Cardiac muscle cell (in vitro differentiated cells and primary cell): ENCODE measurements at regions not wholly inside any gene's neighbourhood (a gene's known extent, or its start where the extent isn't known, plus 50 kb on each side); places are given as distances from the start of the nearest gene placed in this dataset.

Source experiments
- DNase-seq, 2 donors: peaks; one replicate each; pipeline versions ENCODE4 v3.0.0 to v3.0.0-alpha.2; 2010 to 2017; ENCODE audit warnings: low read depth in 1 of 2, low spot score in 1 of 2
- H3K27ac ChIP-seq: fragments of 200-600 bp; sonication (generic); 2 replicates; pipeline ENCODE4 v1.5.1; 2016
- H3K27me3 ChIP-seq: fragments of 200-600 bp; sonication (generic); 2 replicates; pipeline ENCODE4 v1.6.0; 2016; ENCODE audit warnings: control low read depth
- H3K36me3 ChIP-seq: fragments of 200-600 bp; sonication (generic); 2 replicates; pipeline ENCODE4 v1.5.1; 2016; ENCODE audit warnings: control low read depth
- H3K4me1 ChIP-seq: fragments of 200-600 bp; sonication (generic); 2 replicates; pipeline ENCODE4 v1.8.1; 2017; ENCODE audit warnings: low read depth, mild to moderate bottlenecking, mixed run types
- H3K4me3 ChIP-seq: fragments of 200-600 bp; sonication (generic); 2 replicates; pipeline ENCODE4 v1.5.1; 2016; ENCODE audit warnings: mild to moderate bottlenecking
- H3K9me3 ChIP-seq: fragments of 200-600 bp; sonication (generic); 2 replicates; pipeline ENCODE4 v1.5.1; 2017; ENCODE audit warnings: low read depth, mild to moderate bottlenecking, control low read depth
- CTCF ChIP-seq: IDR thresholded peaks from 2 replicates; pipeline ENCODE4 v1.5.1; 2012; ENCODE audit warnings: low read depth, mild to moderate bottlenecking, low read length

DNA sequence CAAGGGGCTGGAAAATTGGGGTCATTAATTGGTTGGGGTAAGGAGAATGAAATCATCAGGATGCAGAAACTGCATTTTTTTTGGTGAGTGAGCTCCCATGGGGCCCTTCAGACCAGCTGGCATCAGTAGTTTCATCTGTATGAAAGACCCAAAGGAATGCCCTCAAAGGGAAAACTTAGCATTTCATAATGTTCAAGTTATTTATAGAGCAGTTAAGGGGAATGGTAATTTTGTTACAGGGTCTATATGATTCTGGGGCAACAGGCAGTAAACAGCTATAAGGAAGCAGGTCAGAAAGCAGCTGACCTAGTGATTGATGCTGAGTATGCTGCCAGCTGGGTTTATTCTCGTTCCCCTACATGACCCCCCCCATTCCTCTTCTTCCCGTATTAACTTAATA lies 448.9 kb downstream of the OCA2 start:
- no peak overlapping the region for H3K4me3 ChIP-seq
- DNase-seq = no peak
- H3K36me3 ChIP-seq = no peaks in the 10 kb centered on the region
- H3K9me3 ChIP-seq = no peaks in the 10 kb centered on the region
- no peak for TF ChIP-seq CTCF
- H3K27ac ChIP-seq = no peak overlapping the region
- no peaks in the 10 kb centered on the region for H3K27me3 ChIP-seq
- no peaks in the 10 kb centered on the region for H3K4me1 ChIP-seq

DNA sequence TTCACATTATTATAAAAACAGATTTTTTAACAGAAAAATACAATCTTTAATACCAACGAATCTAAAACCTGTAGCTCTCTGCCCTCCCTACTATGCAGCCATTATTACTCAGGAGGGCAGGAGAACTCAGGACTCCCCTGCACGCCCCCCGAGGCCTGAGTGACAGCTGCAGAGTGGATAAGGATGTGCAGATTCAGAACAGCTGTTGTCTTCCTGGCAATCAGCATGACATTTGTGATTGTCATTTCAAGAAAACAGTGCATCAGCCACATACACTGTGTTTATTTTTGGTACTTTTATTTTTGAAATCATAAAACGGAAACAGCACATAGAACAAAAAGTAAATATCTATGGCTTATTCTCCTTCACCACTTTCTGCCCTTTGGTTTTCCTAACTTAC lies 450.8 kb downstream of the OCA2 start:
- no peak for DNase-seq
- H3K27me3 ChIP-seq = no peaks in the 10 kb centered on the region
- no peaks in the 10 kb centered on the region for H3K9me3 ChIP-seq
- no peaks in the 10 kb centered on the region for H3K36me3 ChIP-seq
- H3K4me3 ChIP-seq = no peak overlapping the region
- no peak for TF ChIP-seq CTCF
- no peak overlapping the region for H3K27ac ChIP-seq
- no peaks in the 10 kb centered on the region for H3K4me1 ChIP-seq

- H3K9me3 ChIP-seq = no peaks in the 10 kb centered on the region
- H3K36me3 ChIP-seq = no peaks in the 10 kb centered on the region
- no peak overlapping the region for H3K4me3 ChIP-seq
- no peaks in the 10 kb centered on the region for H3K27me3 ChIP-seq
- TF ChIP-seq CTCF = no peak
- DNase-seq = no peak
- no peak overlapping the region for H3K27ac ChIP-seq
- no peaks in the 10 kb centered on the region for H3K4me1 ChIP-seq
Measured at GRCh38 chr15:27646531-27646930, 452.6 kb downstream of the OCA2 start.

- H3K4me3 ChIP-seq = no peak overlapping the region
- no peak overlapping the region for H3K27ac ChIP-seq
- H3K4me1 ChIP-seq = no peaks in the 10 kb centered on the region
- no peaks in the 10 kb centered on the region for H3K36me3 ChIP-seq
- H3K9me3 ChIP-seq = no peaks in the 10 kb centered on the region
- no peak for TF ChIP-seq CTCF
- H3K27me3 ChIP-seq = no peaks in the 10 kb centered on the region
- no peak for DNase-seq
Measured at GRCh38 chr15:27645672-27646071, 453.4 kb downstream of the OCA2 start.

DNA sequence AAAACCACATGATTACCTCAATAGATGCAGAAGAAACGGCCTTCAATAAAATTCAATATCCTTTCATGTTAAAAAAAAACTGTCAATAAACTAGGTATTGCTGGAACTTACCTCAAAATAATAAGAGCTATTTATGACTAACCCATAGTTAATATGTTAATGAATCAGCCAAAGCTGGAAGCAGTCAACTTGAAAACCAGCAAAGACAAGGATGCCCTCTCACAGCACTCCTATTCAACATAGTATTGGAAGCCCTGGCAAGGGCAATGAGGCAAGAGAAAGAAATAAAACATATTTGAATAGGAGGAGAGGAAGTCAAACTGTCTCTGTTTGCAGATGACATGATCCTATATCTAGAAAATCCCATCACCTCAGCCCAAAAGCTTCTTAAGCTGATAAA lies 456.1 kb downstream of the OCA2 start:
- no peak overlapping the region for H3K27ac ChIP-seq
- H3K36me3 ChIP-seq = no peaks in the 10 kb centered on the region
- no peak for TF ChIP-seq CTCF
- no peaks in the 10 kb centered on the region for H3K4me1 ChIP-seq
- H3K27me3 ChIP-seq = no peaks in the 10 kb centered on the region
- no peak overlapping the region for H3K4me3 ChIP-seq
- H3K9me3 ChIP-seq = no peaks in the 10 kb centered on the region
- DNase-seq = no peak

- H3K36me3 ChIP-seq = no peaks in the 10 kb centered on the region
- no peak overlapping the region for H3K27ac ChIP-seq
- no peaks in the 10 kb centered on the region for H3K4me1 ChIP-seq
- no peaks in the 10 kb centered on the region for H3K9me3 ChIP-seq
- no peak overlapping the region for H3K4me3 ChIP-seq
- TF ChIP-seq CTCF = no peak
- H3K27me3 ChIP-seq = no peaks in the 10 kb centered on the region
- DNase-seq = no peak
Measured at GRCh38 chr15:27639595-27639994, 459.5 kb downstream of the OCA2 start.
